ENCODE measurements at regions not wholly inside any gene's neighbourhood (a gene's known extent, or its start where the extent isn't known, plus 50 kb on each side); places are given as distances from the start of the nearest gene placed in this dataset.

DNA sequence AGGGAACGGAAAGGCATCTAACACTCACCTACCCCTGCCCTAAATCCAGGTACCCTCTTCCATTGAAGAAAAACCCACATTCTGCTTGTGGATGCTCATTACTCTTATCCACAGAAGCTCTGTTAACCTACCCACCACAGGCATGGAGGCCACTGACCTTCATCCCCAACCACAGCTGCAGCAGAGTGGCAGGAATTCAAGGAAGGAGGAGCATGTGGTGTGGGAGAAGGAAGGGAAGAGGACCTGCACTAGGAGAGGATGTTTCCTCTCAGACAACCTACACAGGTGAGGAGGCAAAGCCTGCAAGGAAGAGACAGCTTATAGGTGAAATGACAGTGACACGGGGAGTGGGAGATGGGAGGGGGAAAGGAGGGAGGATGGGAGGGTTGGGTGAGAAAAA is 192.5 kb upstream of the TSC22D2 start:
- TF ChIP-seq, protein P1, sequence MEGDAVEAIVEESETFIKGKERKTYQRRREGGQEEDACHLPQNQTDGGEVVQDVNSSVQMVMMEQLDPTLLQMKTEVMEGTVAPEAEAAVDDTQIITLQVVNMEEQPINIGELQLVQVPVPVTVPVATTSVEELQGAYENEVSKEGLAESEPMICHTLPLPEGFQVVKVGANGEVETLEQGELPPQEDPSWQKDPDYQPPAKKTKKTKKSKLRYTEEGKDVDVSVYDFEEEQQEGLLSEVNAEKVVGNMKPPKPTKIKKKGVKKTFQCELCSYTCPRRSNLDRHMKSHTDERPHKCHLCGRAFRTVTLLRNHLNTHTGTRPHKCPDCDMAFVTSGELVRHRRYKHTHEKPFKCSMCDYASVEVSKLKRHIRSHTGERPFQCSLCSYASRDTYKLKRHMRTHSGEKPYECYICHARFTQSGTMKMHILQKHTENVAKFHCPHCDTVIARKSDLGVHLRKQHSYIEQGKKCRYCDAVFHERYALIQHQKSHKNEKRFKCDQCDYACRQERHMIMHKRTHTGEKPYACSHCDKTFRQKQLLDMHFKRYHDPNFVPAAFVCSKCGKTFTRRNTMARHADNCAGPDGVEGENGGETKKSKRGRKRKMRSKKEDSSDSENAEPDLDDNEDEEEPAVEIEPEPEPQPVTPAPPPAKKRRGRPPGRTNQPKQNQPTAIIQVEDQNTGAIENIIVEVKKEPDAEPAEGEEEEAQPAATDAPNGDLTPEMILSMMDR (IDR thresholded peaks at IDR 0.05): no peak
- TF ChIP-seq POLR2AphosphoS5 (IDR thresholded peaks at IDR 0.05) (no peak), POLR2A (IDR thresholded peaks at IDR 0.05) (no peak)
